ENCODE measurements at regions not wholly inside any gene's neighbourhood (a gene's known extent, or its start where the extent isn't known, plus 50 kb on each side); places are given as distances from the start of the nearest gene placed in this dataset.

DNA sequence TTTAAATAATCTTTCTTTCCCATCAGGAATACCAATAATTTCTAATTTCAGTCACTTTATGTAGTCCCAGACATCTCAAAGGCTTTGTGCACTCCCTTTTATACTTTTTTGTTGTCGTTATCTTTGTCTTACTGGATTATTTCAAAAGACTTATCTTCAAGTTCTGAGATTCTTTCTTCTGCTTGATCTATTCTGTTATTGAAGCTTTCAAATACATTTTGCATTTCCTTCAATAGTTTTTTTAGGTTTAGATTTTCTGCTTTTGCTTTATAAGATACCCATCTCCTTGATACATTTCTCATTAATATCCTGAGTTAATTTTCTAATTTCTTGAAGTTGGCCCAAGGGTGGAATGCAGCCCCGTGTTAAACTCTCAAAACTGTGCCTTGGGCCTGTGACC is 432.4 kb downstream of the RIT2 start:
- H3K4me3 ChIP-seq (ENCODE audit: low read length) = no peak overlapping the region
- H3K9me3 ChIP-seq (replicated peaks; ENCODE audit: control insufficient read depth, low read depth, low read length) = peaks cover 15% of the 10 kb centered on the region
- no peaks in the 10 kb centered on the region for H3K36me3 ChIP-seq (ENCODE audit: control insufficient read depth, insufficient read depth, low read length)
- no peaks in the 10 kb centered on the region for H3K4me1 ChIP-seq (ENCODE audit: control insufficient read depth, insufficient read depth, low read length)
- no peaks in the 10 kb centered on the region for H3K27me3 ChIP-seq (ENCODE audit: control insufficient read depth, insufficient read depth, low read length)
- H3K27ac ChIP-seq (ENCODE audit: low read length) = no peak overlapping the region
- no CpG with 5 or more reads among the region's 2 CpGs for WGBS (ENCODE audit: insufficient coverage)
- DNase-seq = no peak

- DNase-seq = no peak
- Histone ChIP-seq H3K4me3 (ENCODE audit: low read length) (no peak overlapping the region), H3K27me3 (ENCODE audit: control insufficient read depth, insufficient read depth, low read length) (no peaks in the 10 kb centered on the region), H3K36me3 (ENCODE audit: control insufficient read depth, insufficient read depth, low read length) (no peaks in the 10 kb centered on the region), H3K9me3 (replicated peaks; ENCODE audit: control insufficient read depth, low read depth, low read length) (no peaks in the 10 kb centered on the region), H3K4me1 (ENCODE audit: control insufficient read depth, insufficient read depth, low read length) (no peaks in the 10 kb centered on the region), H3K27ac (ENCODE audit: low read length) (no peak overlapping the region)
- 80% methylated on average over 1 of the region's 4 CpGs for WGBS (ENCODE audit: insufficient coverage)
Measured at GRCh38 chr18:42689310-42689709, 426.2 kb downstream of the RIT2 start.

Data from muscle of leg (tissue), 3 donors.